ENCODE measurements at regions not wholly inside any gene's neighbourhood (a gene's known extent, or its start where the extent isn't known, plus 50 kb on each side); places are given as distances from the start of the nearest gene placed in this dataset.

- no peak for TF ChIP-seq POLR2A (IDR thresholded peaks at IDR 0.05)
- no peak for TF ChIP-seq CTCF (IDR thresholded peaks at IDR 0.05)
- Histone ChIP-seq H3K4me1 (no peaks in the 10 kb centered on the region), H3K9me3 (peaks cover 0 to 3% (median 0%) of the 10 kb centered on the region in 3 donors), H3K36me3 (no peaks in the 10 kb centered on the region), H3K27ac (no peak overlapping the region), H3K4me3 (no peak overlapping the region), H3K27me3 (no peaks in the 10 kb centered on the region)
- 66 to 79% methylated on average over 2 of the region's 2 CpGs for WGBS, 2 donors
- intact Hi-C loops (cut with DNase I): no loop called here
- DNase-seq: no peak
Measured at GRCh38 chr2:167555098-167555720, 666.9 kb downstream of the XIRP2 start.

GRCh38 chr2:167553635-167554034, 665.4 kb downstream of the XIRP2 start:
- intact Hi-C loops (cut with DNase I): no loop called here
- no peaks in the 10 kb centered on the region for H3K27me3 ChIP-seq
- no peak for TF ChIP-seq CTCF (IDR thresholded peaks at IDR 0.05)
- no peak for TF ChIP-seq POLR2A (IDR thresholded peaks at IDR 0.05)
- DNase-seq: no peak
- no peaks in the 10 kb centered on the region for H3K4me1 ChIP-seq
- H3K4me3 ChIP-seq: no peak overlapping the region
- WGBS, 2 donors: 88 to 92% methylated on average over 2 of the region's 2 CpGs
- H3K27ac ChIP-seq: no peak overlapping the region
- no peaks in the 10 kb centered on the region for H3K36me3 ChIP-seq
- H3K9me3 ChIP-seq: peaks cover 0 to 3% (median 0%) of the 10 kb centered on the region in 3 donors

- H3K9me3 ChIP-seq: no peaks in the 10 kb centered on the region
- H3K36me3 ChIP-seq: no peaks in the 10 kb centered on the region
- no peak overlapping the region for H3K4me3 ChIP-seq
- no peak for DNase-seq
- no peaks in the 10 kb centered on the region for H3K27me3 ChIP-seq
- 41 to 43% methylated on average over 3 to 4 of the region's 4 CpGs for WGBS, 2 donors
- intact Hi-C loops (cut with DNase I): no loop called here
- H3K4me1 ChIP-seq: no peaks in the 10 kb centered on the region
- no peak overlapping the region for H3K27ac ChIP-seq
- TF ChIP-seq CTCF (IDR thresholded peaks at IDR 0.05) (no peak), POLR2A (IDR thresholded peaks at IDR 0.05) (no peak)
Measured at GRCh38 chr2:167551416-167551815, 663.1 kb downstream of the XIRP2 start.

GRCh38 chr2:167550448-167550847, 662.2 kb downstream of the XIRP2 start:
- no peaks in the 10 kb centered on the region for H3K9me3 ChIP-seq
- DNase-seq: no peak
- no peaks in the 10 kb centered on the region for H3K27me3 ChIP-seq
- intact Hi-C loops (cut with DNase I): no loop called here
- H3K4me1 ChIP-seq: no peaks in the 10 kb centered on the region
- no peak overlapping the region for H3K4me3 ChIP-seq
- no peak overlapping the region for H3K27ac ChIP-seq
- WGBS, 2 donors: 67 to 69% methylated on average over 1 of the region's 1 CpG
- no peak for TF ChIP-seq POLR2A (IDR thresholded peaks at IDR 0.05)
- peak in 1 of 6 experiments; percentile 20 for TF ChIP-seq CTCF (IDR thresholded peaks at IDR 0.05)
- no peaks in the 10 kb centered on the region for H3K36me3 ChIP-seq

GRCh38 chr2:167548396-167548795, 660.1 kb downstream of the XIRP2 start:
- TF ChIP-seq CTCF (IDR thresholded peaks at IDR 0.05): no peak
- no peak for TF ChIP-seq POLR2A (IDR thresholded peaks at IDR 0.05)
- Histone ChIP-seq H3K9me3 (no peaks in the 10 kb centered on the region), H3K4me1 (no peaks in the 10 kb centered on the region), H3K27ac (no peak overlapping the region), H3K27me3 (no peaks in the 10 kb centered on the region), H3K4me3 (no peak overlapping the region), H3K36me3 (no peaks in the 10 kb centered on the region)
- no peak for DNase-seq
- intact Hi-C loops (cut with DNase I): no loop called here
- WGBS, 2 donors: 47 to 49% methylated on average over 2 of the region's 2 CpGs
